ENCODE measurements at regions not wholly inside any gene's neighbourhood (a gene's known extent, or its start where the extent isn't known, plus 50 kb on each side); places are given as distances from the start of the nearest gene placed in this dataset.

- TF ChIP-seq CTCF (IDR thresholded peaks at IDR 0.05) (no peak), POLR2A (IDR thresholded peaks at IDR 0.05) (no peak)
Observed at GRCh38 chr2:220877897-220878296, 694.2 kb downstream of the EPHA4 start.
